GM10266 (cell line): ENCODE measurements at regions not wholly inside any gene's neighbourhood (a gene's known extent, or its start where the extent isn't known, plus 50 kb on each side); places are given as distances from the start of the nearest gene placed in this dataset.
"Not testable (repeated sequence)": the region's sequence is repeated elsewhere in the genome, so short reads cannot be mapped to it uniquely, and the experiment has no call there.

Experiments used
- DNase-seq: peaks from one replicate; pipeline ENCODE4 v3.0.0; 2012; ENCODE audit errors: extremely low spot score

DNA sequence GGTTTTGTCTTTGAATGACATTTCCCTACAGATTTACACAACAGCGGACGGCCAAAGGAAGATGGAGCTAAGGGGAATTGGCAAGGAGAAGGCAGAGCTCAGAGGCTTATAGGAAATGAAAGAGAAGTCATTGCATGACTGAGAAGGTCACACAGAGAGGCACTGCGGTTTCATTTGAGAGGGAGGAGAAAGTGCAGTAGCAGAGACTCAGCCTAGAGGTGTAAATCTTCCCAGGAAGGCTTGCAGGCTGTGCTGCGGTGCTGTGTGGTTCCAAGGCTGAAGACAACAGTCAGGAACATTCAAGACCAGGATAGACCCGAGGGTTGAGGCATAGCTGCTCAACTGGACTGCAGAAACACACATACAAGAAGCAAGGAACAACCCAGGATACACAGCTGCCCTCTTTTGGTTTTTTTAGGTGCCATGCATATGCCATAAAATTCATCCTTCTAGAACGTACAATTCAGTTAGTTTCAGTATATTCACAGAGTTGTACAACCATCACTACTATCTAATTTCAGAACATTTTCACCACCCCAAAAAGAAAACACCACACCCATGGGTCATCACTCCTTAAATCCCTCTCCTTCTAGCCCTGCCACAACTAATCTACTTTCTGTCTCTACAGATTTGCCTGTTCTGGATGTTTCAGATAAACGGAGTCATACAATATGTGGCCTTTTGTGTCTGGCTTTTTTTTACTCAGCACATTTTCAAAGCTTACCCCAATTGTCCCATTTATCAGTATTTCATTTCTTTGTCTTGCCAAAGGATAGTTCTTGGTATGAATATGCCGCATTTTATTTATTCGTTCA lies 313.5 kb downstream of the ANAPC1 start:
- DNase-seq: not testable (repeated sequence)

GRCh38 chr2:111574803-111575202 lies 309.2 kb downstream of the ANAPC1 start:
- DNase-seq: not testable (repeated sequence)

- DNase-seq: not testable (repeated sequence)
Measured at GRCh38 chr2:111577154-111577885, 306.7 kb downstream of the ANAPC1 start.

GRCh38 chr2:111579500-111580134 lies 304.4 kb downstream of the ANAPC1 start:
- DNase-seq: not testable (repeated sequence)

GRCh38 chr2:111580616-111581015 lies 303.4 kb downstream of the ANAPC1 start:
- DNase-seq: not testable (repeated sequence)

- not testable (repeated sequence) for DNase-seq
Measured at GRCh38 chr2:111582090-111582489, 301.9 kb downstream of the ANAPC1 start.

DNA sequence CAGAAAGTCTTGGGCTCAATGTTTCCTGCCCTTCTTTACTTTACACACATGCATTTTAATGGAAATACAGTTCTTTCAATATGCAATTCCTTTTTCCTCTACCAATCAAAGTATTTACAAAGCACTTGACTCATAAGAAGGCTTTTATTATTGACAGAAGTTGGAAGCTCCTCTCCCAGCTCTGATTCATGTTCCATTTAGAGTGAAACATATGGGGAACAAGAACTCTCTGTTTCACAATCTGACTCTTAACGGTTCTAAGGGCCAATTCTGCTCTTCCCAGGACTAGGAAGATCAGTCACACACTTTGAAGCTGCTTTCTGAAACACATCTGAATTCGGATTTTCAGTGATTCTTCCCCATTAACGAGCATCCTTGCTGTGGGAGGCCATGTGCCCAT lies 300.5 kb downstream of the ANAPC1 start:
- not testable (repeated sequence) for DNase-seq

DNA sequence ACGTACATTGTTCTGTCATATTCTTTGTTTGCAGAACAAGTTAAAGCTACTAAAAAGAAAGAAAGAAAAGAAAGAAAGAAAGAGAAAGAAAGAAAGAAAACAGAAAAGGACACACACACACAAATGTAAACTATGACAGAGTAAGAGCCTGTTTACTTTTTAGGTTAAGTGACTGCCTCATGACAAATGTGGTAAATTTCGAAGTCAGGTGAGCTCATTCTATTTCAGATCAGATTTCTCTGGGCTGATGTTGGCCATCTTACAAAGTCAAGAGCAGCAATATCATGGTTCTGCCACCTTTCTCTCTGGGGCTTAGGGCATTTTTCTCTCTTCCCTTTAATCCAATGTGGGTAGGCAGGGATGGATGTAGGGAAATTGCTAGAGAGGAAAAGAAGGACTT lies 299.5 kb downstream of the ANAPC1 start:
- not testable (repeated sequence) for DNase-seq

- DNase-seq: not testable (repeated sequence)
Measured at GRCh38 chr2:111584950-111585349, 299.0 kb downstream of the ANAPC1 start.

- DNase-seq: not testable (repeated sequence)
Measured at GRCh38 chr2:111586014-111586413, 298.0 kb downstream of the ANAPC1 start.

DNA sequence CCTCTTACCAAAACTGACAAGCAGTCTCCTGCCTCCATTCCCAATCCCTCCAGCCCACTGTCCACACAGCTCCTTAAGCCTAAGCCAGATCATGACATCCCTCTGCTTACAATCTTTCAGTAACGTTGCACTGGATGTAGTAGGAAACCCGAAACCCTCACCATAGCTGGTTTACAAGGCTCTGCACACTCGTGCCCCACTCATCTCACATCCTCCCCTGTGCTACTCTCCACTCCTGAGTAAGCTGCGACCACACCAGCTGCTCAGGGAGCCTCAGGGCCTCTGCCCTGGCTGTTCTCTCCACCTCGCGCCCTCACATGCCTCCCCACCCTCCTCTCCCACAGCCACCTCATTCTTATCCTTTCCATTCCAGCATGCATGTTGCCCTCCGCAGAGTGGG lies 288.9 kb downstream of the ANAPC1 start:
- not testable (repeated sequence) for DNase-seq

- DNase-seq: not testable (repeated sequence)
Measured at GRCh38 chr2:111596808-111597705, 286.9 kb downstream of the ANAPC1 start.

DNA sequence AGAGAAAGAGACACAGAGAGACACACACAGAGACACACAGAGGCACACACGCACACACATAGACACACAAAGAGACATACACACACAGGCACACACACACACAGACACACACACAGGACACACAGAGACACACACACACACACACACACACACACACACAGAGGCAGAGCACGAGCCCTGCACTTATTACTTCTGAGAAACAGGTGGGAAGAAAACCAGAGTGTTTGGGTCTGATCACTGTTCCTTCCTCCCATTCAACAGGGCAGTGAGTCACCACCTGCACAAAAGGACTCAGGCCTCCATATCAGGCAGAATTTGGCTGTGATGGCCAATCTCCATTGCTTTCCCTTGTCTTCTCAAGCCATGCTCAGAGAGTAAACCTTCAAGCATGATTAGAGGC lies 285.0 kb downstream of the ANAPC1 start:
- not testable (repeated sequence) for DNase-seq

DNA sequence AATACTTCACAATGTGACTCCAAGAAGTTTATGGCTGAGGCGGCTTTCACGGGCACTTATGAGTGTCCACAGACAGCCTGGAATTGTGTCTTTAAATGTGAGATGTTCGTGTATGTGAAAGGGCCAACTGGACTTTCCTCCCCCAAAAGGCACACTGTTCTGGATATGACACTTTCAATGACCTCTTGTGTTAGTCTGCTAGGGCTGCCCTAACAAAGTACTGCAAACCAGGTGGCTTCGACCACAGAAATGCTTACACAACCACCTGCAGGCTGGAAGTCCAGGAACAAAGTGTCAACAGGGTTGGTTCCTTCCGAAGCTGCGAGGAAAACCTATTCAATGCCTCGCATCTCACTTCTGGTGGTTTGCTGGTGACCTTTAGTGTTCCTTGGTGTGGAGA lies 281.7 kb downstream of the ANAPC1 start:
- not testable (repeated sequence) for DNase-seq

GRCh38 chr2:111605798-111606197 lies 278.2 kb downstream of the ANAPC1 start:
- not testable (repeated sequence) for DNase-seq

GRCh38 chr2:111606632-111607031 lies 277.4 kb downstream of the ANAPC1 start:
- not testable (repeated sequence) for DNase-seq

- not testable (repeated sequence) for DNase-seq
Measured at GRCh38 chr2:111609146-111609844, 274.7 kb downstream of the ANAPC1 start.

DNA sequence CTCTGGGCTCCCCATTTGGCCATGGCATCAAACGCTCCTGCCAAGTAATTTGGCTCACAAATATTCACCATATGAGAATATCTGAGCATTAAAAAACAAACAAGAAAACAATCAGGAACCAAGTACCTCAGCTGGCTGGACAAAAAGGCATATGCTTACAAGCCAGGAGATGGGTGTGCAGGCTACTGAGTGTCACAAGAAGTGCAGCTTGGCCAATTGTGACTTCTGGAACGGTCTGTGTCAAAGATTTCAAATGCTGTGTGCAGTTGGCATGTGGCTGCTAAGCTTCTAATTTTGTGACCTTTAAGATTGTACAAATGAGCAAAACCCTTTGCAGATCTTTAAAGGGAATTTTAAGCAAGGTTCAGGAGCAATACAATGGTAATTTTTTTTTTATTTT lies 274.0 kb downstream of the ANAPC1 start:
- not testable (repeated sequence) for DNase-seq
